NCI-H2227 (cell line): ENCODE measurements at regions not wholly inside any gene's neighbourhood (a gene's known extent, or its start where the extent isn't known, plus 50 kb on each side); places are given as distances from the start of the nearest gene placed in this dataset.

Experiments used
- DNase-seq: peaks from one replicate; lab custom pipeline; 2025; ENCODE audit not compliant: unreplicated experiment; lab: John Stamatoyannopoulos, UW

GRCh38 chr5:40390281-40391149 lies 289.2 kb upstream of the PTGER4 start:
- no peak for DNase-seq

DNA sequence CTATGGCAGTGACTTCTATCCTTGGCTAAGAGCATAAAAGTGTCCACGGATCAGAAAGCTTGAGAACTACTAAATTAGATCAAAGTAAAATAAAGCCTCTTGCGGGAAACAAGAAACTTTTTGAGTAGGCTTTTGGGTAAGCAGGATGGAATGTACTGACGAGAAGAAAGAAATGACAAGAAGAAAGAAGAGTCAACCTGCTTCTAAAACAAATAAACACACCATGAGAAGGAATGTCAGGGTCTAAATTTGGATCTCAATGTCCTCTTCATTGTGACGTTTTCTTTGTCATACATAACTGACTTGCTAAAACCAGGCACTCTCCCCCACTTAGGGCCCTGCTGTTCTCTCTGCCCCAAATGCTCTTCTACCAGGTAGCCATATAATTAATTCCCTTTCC lies 290.1 kb upstream of the PTGER4 start:
- DNase-seq, result no peak

- no peak for DNase-seq
Observed at GRCh38 chr5:40386289-40386688, 293.4 kb upstream of the PTGER4 start.

GRCh38 chr5:40385544-40385943 lies 294.2 kb upstream of the PTGER4 start:
- DNase-seq, result no peak

- no peak for DNase-seq
Observed at GRCh38 chr5:40384782-40385390, 294.8 kb upstream of the PTGER4 start.

DNA sequence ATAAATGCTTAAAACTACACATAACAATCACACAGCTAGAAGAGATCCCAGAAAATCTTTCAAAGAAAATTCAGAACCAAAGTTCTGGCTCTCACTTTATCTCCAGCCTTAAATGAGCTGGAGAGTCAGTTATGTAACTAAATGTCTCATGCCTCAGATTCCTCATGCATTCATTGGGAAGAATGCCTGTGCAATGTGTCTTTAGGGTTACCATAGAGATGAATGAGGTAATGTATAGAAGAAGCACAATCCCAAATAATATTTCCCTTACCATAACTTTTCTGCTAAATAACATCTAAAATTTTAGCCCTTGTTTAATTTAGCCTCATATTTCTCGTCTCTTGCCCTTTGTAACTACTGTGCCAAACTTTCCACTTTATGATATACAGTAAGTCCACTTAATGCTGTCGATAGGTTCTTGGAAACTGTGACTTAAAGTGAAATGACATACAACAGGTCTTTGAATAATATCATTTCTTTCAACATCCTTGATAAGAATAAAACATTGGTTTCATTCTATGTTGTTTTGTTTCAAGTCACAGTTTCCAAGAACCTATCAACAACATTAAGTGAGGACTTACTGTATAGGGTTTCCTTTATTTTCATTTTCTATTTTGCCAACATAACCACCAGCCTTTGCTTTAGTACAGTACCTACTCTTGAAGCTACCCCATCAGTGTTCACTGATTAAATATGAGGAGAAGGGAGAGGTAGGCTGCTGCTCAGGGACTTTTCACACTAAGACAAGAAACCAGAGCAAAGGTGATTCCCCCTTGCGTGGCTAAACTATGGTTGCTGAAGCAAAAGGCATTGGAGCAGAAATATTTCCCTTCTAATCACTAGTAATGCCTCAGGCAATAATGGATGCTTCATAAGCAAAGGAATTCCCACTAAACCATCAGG lies 295.7 kb upstream of the PTGER4 start:
- DNase-seq, result no peak

- DNase-seq, result no peak
Observed at GRCh38 chr5:40381676-40382363, 297.9 kb upstream of the PTGER4 start.

DNA sequence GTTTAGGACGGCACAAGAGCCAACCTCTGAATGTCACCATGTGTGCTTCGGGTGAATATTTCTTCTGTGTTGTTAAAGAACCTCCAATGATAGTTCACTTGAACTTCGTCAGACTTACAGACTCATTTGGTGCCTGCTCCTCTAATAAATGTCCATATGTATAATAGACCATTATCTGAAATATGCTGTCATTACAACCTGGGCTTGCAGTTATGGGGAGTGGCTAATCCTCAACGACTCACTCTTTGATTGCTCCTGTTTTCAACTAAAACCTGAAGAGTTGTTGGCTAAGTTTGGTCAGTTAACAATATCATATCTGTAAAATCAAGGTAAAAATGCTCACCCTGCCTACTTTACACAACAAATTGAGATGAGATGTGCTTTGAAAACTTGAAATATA lies 298.7 kb upstream of the PTGER4 start:
- no peak for DNase-seq

DNA sequence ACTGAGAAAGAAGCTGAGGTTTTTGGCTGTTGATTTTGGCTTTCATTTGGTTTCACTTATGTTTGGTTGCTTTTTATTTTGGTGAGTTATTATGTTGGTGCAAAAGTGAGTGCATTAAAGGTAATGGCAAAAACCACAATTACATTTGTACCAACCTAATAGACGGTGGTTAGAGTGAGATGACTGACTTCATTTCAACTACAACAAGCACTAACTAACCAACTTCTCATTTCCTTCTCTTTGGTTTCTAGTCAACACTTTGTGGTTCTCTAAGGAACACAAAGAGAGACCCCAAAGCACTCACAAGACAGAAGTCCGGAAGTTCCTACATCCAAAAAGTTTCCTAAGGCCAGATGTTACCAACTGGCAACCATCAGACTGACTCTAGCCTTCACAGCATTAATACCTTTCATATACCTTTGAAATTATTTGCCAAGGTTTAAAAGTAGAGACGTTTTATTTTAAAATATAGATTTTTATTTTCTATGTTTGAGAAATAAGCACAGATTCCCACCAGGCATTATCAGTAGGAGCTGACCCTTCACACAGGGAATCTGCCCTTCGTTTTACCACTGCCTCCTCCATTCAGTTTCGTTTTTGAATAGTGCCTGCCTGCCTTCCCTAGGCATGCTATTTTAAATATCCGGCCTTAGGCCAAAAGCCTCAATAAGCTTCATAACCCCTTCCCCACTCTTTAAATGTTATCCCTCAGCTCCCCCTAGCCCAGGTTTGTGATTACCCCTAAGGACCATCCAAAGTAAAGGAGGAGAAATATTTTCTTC lies 301.1 kb upstream of the PTGER4 start:
- DNase-seq, result no peak

GRCh38 chr5:40376566-40376965 lies 303.1 kb upstream of the PTGER4 start:
- DNase-seq, result no peak

DNA sequence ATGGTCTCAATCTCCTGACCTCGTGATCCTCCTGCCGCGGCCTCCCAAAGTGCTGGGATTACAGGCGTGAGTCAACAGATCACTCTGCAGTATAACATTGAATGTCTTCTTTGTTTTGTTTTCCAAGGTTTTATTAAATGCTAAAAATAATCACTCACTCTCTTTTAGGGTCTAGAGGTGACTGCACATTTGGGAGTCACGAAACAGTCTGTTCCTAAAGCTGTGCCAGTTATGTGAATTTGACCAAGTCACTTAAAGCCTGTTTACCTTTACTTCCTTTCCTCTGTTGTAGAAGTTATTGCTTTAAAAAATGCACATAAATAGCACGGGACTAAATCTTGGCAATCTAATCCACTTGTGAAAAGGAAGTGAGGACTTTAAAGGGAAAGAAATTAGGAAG lies 304.9 kb upstream of the PTGER4 start:
- DNase-seq, result no peak

- DNase-seq, result no peak
Observed at GRCh38 chr5:40368200-40368599, 311.5 kb upstream of the PTGER4 start.

GRCh38 chr5:40367255-40367654 lies 312.5 kb upstream of the PTGER4 start:
- no peak for DNase-seq

- DNase-seq, result no peak
Observed at GRCh38 chr5:40365342-40366330, 314.1 kb upstream of the PTGER4 start.

DNA sequence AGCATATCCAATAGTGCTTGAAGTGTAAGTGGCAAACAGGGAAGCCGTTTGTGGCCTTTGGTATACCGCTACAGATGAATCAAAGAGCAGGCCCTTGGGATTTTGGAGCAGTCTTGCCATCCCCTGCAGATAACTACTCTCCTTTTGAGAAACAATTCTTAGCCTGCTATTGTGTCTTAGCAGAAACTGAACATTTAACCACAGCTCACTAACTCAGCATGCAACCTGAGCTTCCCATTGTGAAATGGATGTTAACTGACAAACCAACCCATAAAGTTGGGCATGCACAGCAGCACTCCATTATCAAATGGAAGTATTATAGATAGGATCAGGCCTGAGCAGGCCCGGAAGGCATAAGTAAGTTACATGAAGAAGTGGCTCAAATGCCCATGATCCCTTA lies 315.3 kb upstream of the PTGER4 start:
- DNase-seq, result no peak

GRCh38 chr5:40361378-40361777 lies 318.3 kb upstream of the PTGER4 start:
- no peak for DNase-seq

- DNase-seq, result no peak
Observed at GRCh38 chr5:40360685-40361084, 319.0 kb upstream of the PTGER4 start.

DNA sequence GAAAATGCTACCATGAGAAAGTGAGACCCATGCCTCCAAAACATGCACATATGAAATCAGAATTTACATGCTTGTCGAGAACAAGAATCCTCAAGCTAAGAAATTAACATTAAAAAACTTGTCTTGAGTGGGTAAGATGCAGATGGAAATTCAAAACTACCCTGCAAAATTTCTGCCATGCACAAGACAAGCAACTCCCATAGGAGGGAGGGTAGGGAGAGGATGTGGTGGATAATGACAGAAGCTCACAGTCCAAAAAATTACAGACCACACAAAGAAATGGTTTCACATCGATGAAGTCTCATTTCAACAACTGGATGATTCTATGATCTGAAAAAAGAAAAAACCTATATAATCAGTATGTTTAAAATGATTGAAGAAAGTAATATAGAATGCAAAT lies 319.9 kb upstream of the PTGER4 start:
- DNase-seq, result no peak

- no peak for DNase-seq
Observed at GRCh38 chr5:40359093-40359492, 320.6 kb upstream of the PTGER4 start.
